PC-9 (cell line): ENCODE measurements at regions not wholly inside any gene's neighbourhood (a gene's known extent, or its start where the extent isn't known, plus 50 kb on each side); places are given as distances from the start of the nearest gene placed in this dataset.

ENCODE experiments used
- BruUV-seq: library from RNA; stranded (reverse); fragments of 400-500 nt; replicated peaks from 2 replicates; lab custom pipeline; 2021; lab: Mats Ljungman, UMichigan
- CTCF ChIA-PET: fragments of 300-600 bp; sonication (Branson Sonifier 250); formaldehyde crosslinking; loops from one replicate; lab custom pipeline; 2022; ENCODE audit warnings: antibody characterized with exemption; lab: Charles Lee
- POLR2A ChIA-PET: fragments of 300-600 bp; sonication (Branson Sonifier 250); formaldehyde crosslinking; loops from one replicate; lab custom pipeline; 2022; ENCODE audit warnings: antibody characterized with exemption; ENCODE audit not compliant: unreplicated experiment; lab: Charles Lee
- DNase-seq, 2 experiments: peaks; one replicate each; pipeline versions ENCODE4 v3.0.0 to v3.0.0-alpha.2; 2015 to 2022; ENCODE audit warnings: mixed read lengths in 1 of 2
- H2AFZ ChIP-seq: fragments of 200-600 bp; sonication (generic); 2 replicates; pipeline ENCODE4 v1.8.1; 2017; ENCODE audit warnings: antibody characterized with exemption
- H3F3A ChIP-seq: fragments of 200-600 bp; sonication (generic); 2 replicates; pipeline ENCODE4 v1.8.1; 2017; ENCODE audit warnings: antibody characterized with exemption, mild to moderate bottlenecking, low read depth; ENCODE audit not compliant: insufficient read depth
- H3K27ac ChIP-seq: fragments of 200-600 bp; sonication (generic); 2 replicates; pipeline ENCODE4 v1.6.1; 2016; ENCODE audit warnings: mixed run types
- H3K27me3 ChIP-seq: fragments of 200-600 bp; sonication (generic); 2 replicates; pipeline ENCODE4 v1.6.1; 2016; ENCODE audit warnings: low read depth, mixed run types; ENCODE audit not compliant: insufficient read depth
- H3K36me3 ChIP-seq: fragments of 200-600 bp; sonication (generic); 2 replicates; pipeline ENCODE4 v1.6.1; 2016; ENCODE audit warnings: low read depth, mixed run types
- H3K4me1 ChIP-seq: fragments of 200-600 bp; sonication (generic); replicated peaks from 2 replicates; pipeline ENCODE4 v1.6.1; 2016; ENCODE audit warnings: mixed run types; ENCODE audit not compliant: insufficient read depth
- H3K4me2 ChIP-seq: fragments of 200-600 bp; sonication (generic); 2 replicates; pipeline ENCODE4 v1.6.1; 2017; ENCODE audit warnings: mixed run types
- H3K4me3 ChIP-seq: fragments of 200-600 bp; sonication (generic); 2 replicates; pipeline ENCODE4 v1.6.1; 2016; ENCODE audit warnings: mixed run types
- H3K79me2 ChIP-seq: fragments of 200-600 bp; sonication (generic); 2 replicates; pipeline ENCODE4 v1.6.1; 2017; ENCODE audit warnings: low read depth, mixed run types
- H3K9me2 ChIP-seq: fragments of 200-600 bp; sonication (generic); 2 replicates; pipeline ENCODE4 v1.8.1; 2017; ENCODE audit warnings: mild to moderate bottlenecking; ENCODE audit not compliant: insufficient read depth
- H3K9me3 ChIP-seq: fragments of 200-600 bp; sonication (generic); 2 replicates; pipeline ENCODE4 v1.8.1; 2016; ENCODE audit warnings: low read depth; ENCODE audit not compliant: insufficient read depth
- H4K20me1 ChIP-seq: fragments of 200-600 bp; sonication (generic); 2 replicates; pipeline ENCODE4 v1.8.1; 2017; ENCODE audit not compliant: insufficient read depth
- EZH2 ChIP-seq: fragments of 200-600 bp; sonication (generic); IDR thresholded peaks from 2 replicates; pipeline ENCODE4 v1.8.0; 2017; ENCODE audit warnings: antibody characterized with exemption, low read depth
- intact Hi-C: fragments of 100-400 bp; cut with micrococcal nuclease; formaldehyde crosslinking; loops from one replicate; pipeline ENCODE4 v1.10.0; 2022; ENCODE audit not compliant: unreplicated experiment
- TF ChIP-seq, protein P1 (sequence below): fragments of 200-600 bp; sonication (generic); conservative IDR thresholded peaks from 2 replicates; pipeline ENCODE4 v1.6.1; 2017; ENCODE audit warnings: mixed run types, antibody characterized with exemption, mild to moderate bottlenecking, moderate library complexity

GRCh38 chr12:67919406-67919805 is 69.8 kb upstream of the IFNG-AS1 start:
- no peaks in the 10 kb centered on the region for H3K79me2 ChIP-seq
- no peaks in the 10 kb centered on the region for H3K36me3 ChIP-seq
- TF ChIP-seq, protein P1, sequence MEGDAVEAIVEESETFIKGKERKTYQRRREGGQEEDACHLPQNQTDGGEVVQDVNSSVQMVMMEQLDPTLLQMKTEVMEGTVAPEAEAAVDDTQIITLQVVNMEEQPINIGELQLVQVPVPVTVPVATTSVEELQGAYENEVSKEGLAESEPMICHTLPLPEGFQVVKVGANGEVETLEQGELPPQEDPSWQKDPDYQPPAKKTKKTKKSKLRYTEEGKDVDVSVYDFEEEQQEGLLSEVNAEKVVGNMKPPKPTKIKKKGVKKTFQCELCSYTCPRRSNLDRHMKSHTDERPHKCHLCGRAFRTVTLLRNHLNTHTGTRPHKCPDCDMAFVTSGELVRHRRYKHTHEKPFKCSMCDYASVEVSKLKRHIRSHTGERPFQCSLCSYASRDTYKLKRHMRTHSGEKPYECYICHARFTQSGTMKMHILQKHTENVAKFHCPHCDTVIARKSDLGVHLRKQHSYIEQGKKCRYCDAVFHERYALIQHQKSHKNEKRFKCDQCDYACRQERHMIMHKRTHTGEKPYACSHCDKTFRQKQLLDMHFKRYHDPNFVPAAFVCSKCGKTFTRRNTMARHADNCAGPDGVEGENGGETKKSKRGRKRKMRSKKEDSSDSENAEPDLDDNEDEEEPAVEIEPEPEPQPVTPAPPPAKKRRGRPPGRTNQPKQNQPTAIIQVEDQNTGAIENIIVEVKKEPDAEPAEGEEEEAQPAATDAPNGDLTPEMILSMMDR: no peak
- no peak for TF ChIP-seq EZH2
- H3K27me3 ChIP-seq: no peaks in the 10 kb centered on the region
- H3K9me2 ChIP-seq: no peaks in the 10 kb centered on the region
- CTCF ChIA-PET: no interaction called here
- H3K4me3 ChIP-seq: no peak overlapping the region
- intact Hi-C loops: no loop called here
- POLR2A ChIA-PET: interaction anchor here (0.6 to 1.0 kb wide), 3 partner anchors 260 to 408 kb away, joined by 3 to 6 read pairs (median 4); no protein-coding TSS in a partner anchor
- peak overlapping the region; percentile 46 for H3K27ac ChIP-seq
- H3K4me2 ChIP-seq: peak overlapping the region; percentile 35
- no TSS peak for BruUV-seq
- H4K20me1 ChIP-seq: no peaks in the 10 kb centered on the region
- no peak overlapping the region for H2AFZ ChIP-seq
- peak; percentile 50 to 86 for DNase-seq
- H3K9me3 ChIP-seq: no peaks in the 10 kb centered on the region; the same call in 1 of the 2 replicates
- H3F3A ChIP-seq: peaks cover 12% of the 10 kb centered on the region; the same call in 1 of the 2 replicates
- H3K4me1 ChIP-seq: peaks cover 48% of the 10 kb centered on the region

GRCh38 chr12:67920413-67920812 is 68.8 kb upstream of the IFNG-AS1 start:
- no TSS peak for BruUV-seq
- CTCF ChIA-PET: interaction anchor here (0.8 kb wide), 1 partner anchor 23 kb away, joined by 4 read pairs; no protein-coding TSS in a partner anchor
- peaks cover 12% of the 10 kb centered on the region; the same call in 1 of the 2 replicates for H3F3A ChIP-seq
- H3K27me3 ChIP-seq: no peaks in the 10 kb centered on the region
- H3K4me1 ChIP-seq: peaks cover 58% of the 10 kb centered on the region
- H4K20me1 ChIP-seq: no peaks in the 10 kb centered on the region
- no peaks in the 10 kb centered on the region for H3K79me2 ChIP-seq
- intact Hi-C loops: loop anchor here (1.0 to 10.0 kb wide), 3 partner anchors 21 to 204 kb away; no protein-coding TSS in a partner anchor
- POLR2A ChIA-PET: interaction anchor here (0.6 to 1.0 kb wide), 4 partner anchors 10 to 272 kb away, joined by 3 to 7 read pairs (median 6); no protein-coding TSS in a partner anchor
- H3K4me2 ChIP-seq: peak overlapping the region; percentile 35; the same call in 1 of the 2 replicates
- H3K27ac ChIP-seq: peak overlapping the region; percentile 46; the same call in 1 of the 2 replicates
- no peak overlapping the region for H3K4me3 ChIP-seq
- no peak overlapping the region for H2AFZ ChIP-seq
- H3K9me2 ChIP-seq: no peaks in the 10 kb centered on the region
- DNase-seq: peak; percentile 35 to 83
- no peak for TF ChIP-seq EZH2
- TF ChIP-seq, protein P1: no peak
- H3K36me3 ChIP-seq: no peaks in the 10 kb centered on the region
- H3K9me3 ChIP-seq: no peaks in the 10 kb centered on the region

- no peak for DNase-seq
- no peak for TF ChIP-seq EZH2
- TF ChIP-seq, protein P1: no peak
- Histone ChIP-seq H3K9me3 (no peaks in the 10 kb centered on the region), H3K9me2 (no peaks in the 10 kb centered on the region), H3F3A (peaks cover 12% of the 10 kb centered on the region; the same call in 1 of the 2 replicates), H3K36me3 (no peaks in the 10 kb centered on the region), H3K27me3 (no peaks in the 10 kb centered on the region), H3K4me1 (peaks cover 65% of the 10 kb centered on the region), H3K4me2 (peak overlapping the region; percentile 35; the same call in 1 of the 2 replicates), H3K79me2 (no peaks in the 10 kb centered on the region), H3K4me3 (no peak overlapping the region), H4K20me1 (no peaks in the 10 kb centered on the region), H3K27ac (no peak overlapping the region), H2AFZ (no peak overlapping the region)
- intact Hi-C loops: loop anchor here (2.0 to 10.0 kb wide), 2 partner anchors 96 to 204 kb away; no protein-coding TSS in a partner anchor
- CTCF ChIA-PET: interaction anchor here (0.8 kb wide), 1 partner anchor 22 kb away, joined by 4 read pairs; no protein-coding TSS in a partner anchor
- POLR2A ChIA-PET: interaction anchor here (0.5 to 0.8 kb wide), 4 partner anchors 11 to 1801 kb away, joined by 3 to 7 read pairs (median 4); no protein-coding TSS in a partner anchor
- no TSS peak for BruUV-seq
Measured at GRCh38 chr12:67921286-67921685, 68.0 kb upstream of the IFNG-AS1 start.
